Esophagus muscularis mucosa (tissue), 4 donors: ENCODE measurements at regions not wholly inside any gene's neighbourhood (a gene's known extent, or its start where the extent isn't known, plus 50 kb on each side); places are given as distances from the start of the nearest gene placed in this dataset.

ENCODE experiments used
- CTCF ChIP-seq, 3 experiments: fragments of 200-600 bp in 2 of 3; fragments of 450-650 bp in 1 of 3; sonication (generic) in 2 of 3; IDR thresholded peaks; one replicate each; pipeline ENCODE4 v1.5.1; 2017 to 2019; ENCODE audit warnings: antibody characterized with exemption in 3 of 3, mild to moderate bottlenecking in 2 of 3, moderate library complexity in 1 of 3
- EP300 ChIP-seq: sonication (generic); formaldehyde crosslinking; IDR thresholded peaks from one replicate; pipeline ENCODE4 v1.6.1; 2017; ENCODE audit warnings: antibody characterized with exemption
- POLR2A ChIP-seq: fragments of 450-650 bp; IDR thresholded peaks from one replicate; pipeline ENCODE4 v1.6.1; 2017; ENCODE audit warnings: antibody characterized with exemption, moderate library complexity, mild to moderate bottlenecking, low read depth
- POLR2AphosphoS5 ChIP-seq, 2 donors: sonication (generic); formaldehyde crosslinking; IDR thresholded peaks; one replicate each; pipeline ENCODE4 v1.6.1; 2017; ENCODE audit warnings: antibody characterized with exemption in 2 of 2

GRCh38 chrX:46444011-46444410 is 101.2 kb downstream of the ZNF674 start:
- TF ChIP-seq CTCF (IDR thresholded peaks at IDR 0.05) (no peak), POLR2AphosphoS5 (IDR thresholded peaks at IDR 0.05) (no peak), POLR2A (no peak), EP300 (no peak)
